ENCODE measurements at regions not wholly inside any gene's neighbourhood (a gene's known extent, or its start where the extent isn't known, plus 50 kb on each side); places are given as distances from the start of the nearest gene placed in this dataset.

DNA sequence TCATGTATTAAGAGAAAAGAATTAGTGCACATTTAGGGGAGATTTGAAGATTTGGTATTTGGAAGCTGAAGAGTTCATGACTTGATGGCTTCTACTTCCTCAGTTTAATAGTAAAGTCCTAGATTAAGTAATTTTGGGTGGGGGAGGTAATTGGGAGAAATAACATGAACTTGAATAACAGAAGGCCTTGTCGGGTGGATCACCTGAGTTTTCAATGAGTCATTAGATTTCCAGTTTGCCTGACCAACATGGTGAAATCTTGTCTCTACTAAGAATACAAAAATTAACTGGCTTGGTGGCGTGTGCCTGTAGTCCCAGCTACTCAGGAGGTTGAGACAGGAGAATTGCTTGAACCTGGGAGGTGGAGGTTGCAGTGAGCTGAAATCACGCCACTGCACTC, 181.0 kb downstream of the GJA1 start:
- TF ChIP-seq GATA3 (IDR thresholded peaks at IDR 0.05; ENCODE audit: low read depth, low read length): no peak
- TF ChIP-seq GATA2 (IDR thresholded peaks at IDR 0.05; ENCODE audit: low read depth, low read length): no peak

Data from SH-SY5Y (cell line).